ENCODE measurements at regions not wholly inside any gene's neighbourhood (a gene's known extent, or its start where the extent isn't known, plus 50 kb on each side); places are given as distances from the start of the nearest gene placed in this dataset.

DNA sequence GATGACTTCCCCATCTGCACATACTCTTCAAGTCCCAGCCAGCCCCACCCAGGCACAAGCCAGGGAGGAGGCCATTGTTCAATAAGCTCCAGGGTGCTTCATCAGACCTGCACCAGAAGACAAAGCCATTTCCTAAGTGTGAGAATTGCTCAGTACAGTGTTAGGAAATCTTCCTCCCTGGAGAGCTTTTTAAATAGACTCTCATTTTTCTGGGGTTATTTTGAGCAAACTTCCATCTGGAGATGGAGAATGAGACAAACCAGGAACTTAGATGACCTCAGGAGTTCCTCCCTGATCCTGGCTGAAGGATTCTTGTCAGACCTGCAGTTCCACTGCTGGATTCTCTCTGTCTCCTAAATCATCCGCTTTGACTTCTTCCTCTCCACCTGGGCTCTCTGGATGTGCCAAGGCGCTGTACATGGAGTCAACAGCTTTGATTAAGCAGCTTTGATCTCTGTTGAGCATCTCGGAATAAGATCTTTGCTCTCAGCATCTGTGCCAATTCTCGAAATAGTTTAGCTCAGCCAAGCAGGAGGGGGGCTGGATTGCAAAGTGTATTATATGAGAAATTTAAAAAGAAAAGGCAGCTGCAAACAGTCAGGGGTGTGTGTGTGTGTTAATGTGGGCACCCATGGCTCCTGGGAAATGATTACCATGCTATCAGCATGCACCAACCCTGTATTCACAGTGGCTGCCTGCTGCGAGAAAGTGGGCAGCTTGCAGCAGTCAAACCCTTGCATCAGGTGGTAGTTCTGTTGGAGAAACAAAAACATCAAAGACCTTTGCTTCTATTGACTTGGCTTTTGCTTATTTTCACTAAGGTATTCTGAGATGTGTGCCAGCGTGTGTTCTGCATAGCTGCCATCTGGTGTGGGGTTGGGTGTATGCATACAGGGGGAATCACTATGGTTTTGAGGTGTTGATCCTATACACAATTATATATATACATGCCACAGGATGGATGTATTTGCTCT lies 70.2 kb upstream of the NAV2 start (continued):
- TF ChIP-seq, protein P1, sequence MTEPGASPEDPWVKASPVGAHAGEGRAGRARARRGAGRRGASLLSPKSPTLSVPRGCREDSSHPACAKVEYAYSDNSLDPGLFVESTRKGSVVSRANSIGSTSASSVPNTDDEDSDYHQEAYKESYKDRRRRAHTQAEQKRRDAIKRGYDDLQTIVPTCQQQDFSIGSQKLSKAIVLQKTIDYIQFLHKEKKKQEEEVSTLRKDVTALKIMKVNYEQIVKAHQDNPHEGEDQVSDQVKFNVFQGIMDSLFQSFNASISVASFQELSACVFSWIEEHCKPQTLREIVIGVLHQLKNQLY (CRISPR knock-in tag; conservative IDR thresholded peaks at IDR 0.05), result no peak
- no peak for TF ChIP-seq ZNF695 (CRISPR knock-in tag; IDR thresholded peaks at IDR 0.05)

DNA sequence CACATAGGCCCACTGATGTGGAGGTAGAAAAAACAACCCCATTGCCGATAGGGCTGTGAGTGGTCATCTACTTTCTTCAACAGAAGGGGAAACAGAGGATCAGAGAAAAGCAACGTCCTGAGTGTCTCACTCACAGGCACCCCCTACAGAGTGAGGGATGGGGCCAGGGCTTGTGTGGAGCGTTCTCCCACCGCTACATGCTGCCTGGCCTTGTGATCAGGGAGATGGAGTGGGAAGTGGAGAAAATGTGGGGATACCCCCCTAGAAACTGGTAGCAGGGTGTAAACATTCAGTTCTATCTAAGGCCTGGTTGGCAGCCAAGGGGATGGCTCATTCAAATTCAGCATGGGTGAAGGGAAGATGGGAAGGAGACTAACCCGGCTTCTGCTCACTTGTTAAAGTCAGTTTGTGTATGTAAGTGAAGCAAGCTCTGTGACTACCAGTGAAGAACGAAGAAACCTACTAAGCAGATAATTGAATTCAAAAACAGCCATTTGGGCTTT lies 73.0 kb upstream of the NAV2 start:
- Histone ChIP-seq H3K27me3 (ENCODE audit: control insufficient read depth in 2 of 2, insufficient read depth in 2 of 2, low read length in 2 of 2) (no peaks in the 10 kb centered on the region; a peak in 1 of 5 replicates), H3K79me2 (ENCODE audit: control insufficient read depth, insufficient read depth, low read length) (no peaks in the 10 kb centered on the region), H3K9me3 (replicated peaks; ENCODE audit: control insufficient read depth, insufficient read depth, low read depth, low read length) (no peaks in the 10 kb centered on the region), H4K20me1 (replicated peaks; ENCODE audit: control insufficient read depth, insufficient read depth, low read length) (no peaks in the 10 kb centered on the region), H3K4me3 (no peak overlapping the region), H3K4me1 (replicated peaks in 1 of 2; ENCODE audit: control insufficient read depth in 2 of 2, insufficient read depth in 2 of 2, low read length in 2 of 2) (no peaks in the 10 kb centered on the region), H3K36me3 (ENCODE audit: control insufficient read depth, insufficient read depth, low read length) (no peaks in the 10 kb centered on the region), H3K9me1 (ENCODE audit: control insufficient read depth, insufficient read depth, low read length) (no peaks in the 10 kb centered on the region), H3K27ac (ENCODE audit: extremely low read depth, low read depth, low read length) (no peak overlapping the region), H2AFZ (ENCODE audit: low read depth, low read length) (no peak overlapping the region), H3K4me2 (ENCODE audit: insufficient read depth, low read length) (no peak overlapping the region), H3K9ac (ENCODE audit: insufficient read depth in 1 of 2, low read depth in 2 of 2, low read length in 2 of 2) (no peak overlapping the region)
- CTCF ChIA-PET (ENCODE audit: low intra/inter-chr PET ratio), result no interaction called here
- WGBS (ENCODE audit: insufficient coverage, low coverage, missing lambda C conversion rate), result 1% methylated on average over 6 of the region's 6 CpGs
- no TSS peak for BruUV-seq (replicated peaks)
- DNase-seq (ENCODE audit: extremely low read depth in 1 of 4, low spot score in 3 of 4) (no peak), ATAC-seq (no peak), FAIRE-seq (no peak)
- in situ Hi-C loops (cut with MboI), result no loop called here
- POLR2A ChIA-PET, result interaction anchor here (0.6 kb wide), 1 partner anchor 1119 kb away, joined by 3 read pairs; no protein-coding TSS in a partner anchor
- intact Hi-C loops (cut with micrococcal nuclease), result no loop called here
- TF ChIP-seq, protein P2, sequence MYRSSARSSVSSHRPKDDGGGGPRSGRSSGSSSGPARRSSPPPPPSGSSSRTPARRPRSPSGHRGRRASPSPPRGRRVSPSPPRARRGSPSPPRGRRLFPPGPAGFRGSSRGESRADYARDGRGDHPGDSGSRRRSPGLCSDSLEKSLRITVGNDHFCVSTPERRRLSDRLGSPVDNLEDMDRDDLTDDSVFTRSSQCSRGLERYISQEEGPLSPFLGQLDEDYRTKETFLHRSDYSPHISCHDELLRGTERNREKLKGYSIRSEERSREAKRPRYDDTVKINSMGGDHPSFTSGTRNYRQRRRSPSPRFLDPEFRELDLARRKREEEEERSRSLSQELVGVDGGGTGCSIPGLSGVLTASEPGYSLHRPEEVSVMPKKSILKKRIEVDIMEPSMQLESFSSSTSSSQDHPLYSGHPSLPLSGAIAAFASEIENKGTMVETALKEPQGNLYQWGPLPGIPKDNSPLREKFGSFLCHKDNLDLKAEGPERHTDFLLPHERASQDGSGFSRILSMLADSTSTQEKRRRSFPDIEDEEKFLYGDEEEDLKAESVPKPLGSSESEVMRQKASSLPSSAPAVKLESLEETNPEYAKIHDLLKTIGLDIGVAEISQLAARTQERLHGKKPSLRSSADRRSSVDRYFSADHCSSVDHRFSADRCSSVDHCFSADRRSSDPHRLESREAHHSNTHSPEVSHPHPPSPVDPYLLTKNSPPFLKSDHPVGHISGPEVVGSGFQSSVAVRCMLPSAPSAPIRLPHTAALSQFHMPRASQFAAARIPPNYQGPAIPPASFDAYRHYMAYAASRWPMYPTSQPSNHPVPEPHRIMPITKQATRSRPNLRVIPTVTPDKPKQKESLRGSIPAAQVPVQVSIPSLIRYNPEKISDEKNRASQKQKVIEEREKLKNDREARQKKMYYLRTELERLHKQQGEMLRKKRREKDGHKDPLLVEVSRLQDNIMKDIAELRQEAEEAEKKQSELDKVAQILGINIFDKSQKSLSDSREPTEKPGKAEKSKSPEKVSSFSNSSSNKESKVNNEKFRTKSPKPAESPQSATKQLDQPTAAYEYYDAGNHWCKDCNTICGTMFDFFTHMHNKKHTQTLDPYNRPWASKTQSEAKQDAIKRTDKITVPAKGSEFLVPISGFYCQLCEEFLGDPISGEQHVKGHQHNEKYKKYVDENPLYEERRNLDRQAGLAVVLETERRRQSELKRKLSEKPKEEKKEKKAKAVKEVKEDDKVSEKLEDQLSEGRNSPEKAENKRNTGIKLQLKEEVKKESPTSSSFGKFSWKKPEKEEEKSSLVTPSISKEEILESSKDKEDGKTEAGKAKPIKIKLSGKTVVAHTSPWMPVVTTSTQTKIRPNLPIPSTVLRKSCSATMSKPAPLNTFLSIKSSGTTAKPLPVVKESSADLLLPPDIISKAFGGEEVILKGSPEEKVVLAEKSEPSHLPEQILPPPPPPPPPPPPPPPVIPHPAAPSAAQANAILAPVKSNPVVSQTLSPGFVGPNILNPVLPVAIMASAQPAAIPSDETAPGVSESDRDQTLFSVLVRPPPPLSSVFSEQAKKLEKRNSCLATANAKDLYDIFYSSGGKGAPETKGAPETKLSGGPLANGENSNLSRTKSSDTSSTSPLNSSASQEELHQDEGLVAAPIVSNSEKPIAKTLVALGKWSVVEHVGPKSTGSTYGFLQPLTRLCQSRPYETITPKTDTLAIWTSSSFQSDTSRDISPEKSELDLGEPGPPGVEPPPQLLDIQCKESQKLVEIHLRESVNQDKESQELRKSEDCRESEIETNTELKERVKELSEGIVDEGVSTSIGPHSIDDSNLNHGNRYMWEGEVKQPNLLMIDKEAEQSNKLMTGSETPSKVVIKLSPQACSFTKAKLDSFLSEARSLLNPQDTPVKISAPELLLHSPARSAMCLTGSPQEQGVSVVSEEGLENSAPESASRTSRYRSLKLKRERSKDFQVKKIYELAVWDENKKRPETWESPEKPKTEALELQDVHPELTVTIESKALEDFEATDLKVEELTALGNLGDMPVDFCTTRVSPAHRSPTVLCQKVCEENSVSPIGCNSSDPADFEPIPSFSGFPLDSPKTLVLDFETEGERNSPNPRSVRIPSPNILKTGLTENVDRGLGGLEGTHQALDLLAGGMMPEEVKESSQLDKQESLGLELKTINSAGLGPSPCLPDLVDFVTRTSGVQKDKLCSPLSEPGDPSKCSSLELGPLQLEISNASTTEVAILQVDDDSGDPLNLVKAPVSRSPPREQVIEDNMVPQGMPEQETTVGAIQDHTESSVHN (IDR thresholded peaks at IDR 0.05; ENCODE audit: borderline replicate concordance in 1 of 2, low read depth in 1 of 2), result no peak
- no peak for TF ChIP-seq HMGN3 (IDR thresholded peaks at IDR 0.05; ENCODE audit: borderline replicate concordance, extremely low read depth, insufficient read length, low read depth, low read length)
- no peak for TF ChIP-seq RAD21 (CRISPR knock-in tag; conservative IDR thresholded peaks at IDR 0.05 in 1 of 2, IDR thresholded peaks at IDR 0.05 in 1 of 2)
- TF ChIP-seq SMARCA5 (IDR thresholded peaks at IDR 0.05), result no peak
- no peak for TF ChIP-seq TEAD2 (tag; IDR thresholded peaks at IDR 0.05)
- TF ChIP-seq, protein P3, sequence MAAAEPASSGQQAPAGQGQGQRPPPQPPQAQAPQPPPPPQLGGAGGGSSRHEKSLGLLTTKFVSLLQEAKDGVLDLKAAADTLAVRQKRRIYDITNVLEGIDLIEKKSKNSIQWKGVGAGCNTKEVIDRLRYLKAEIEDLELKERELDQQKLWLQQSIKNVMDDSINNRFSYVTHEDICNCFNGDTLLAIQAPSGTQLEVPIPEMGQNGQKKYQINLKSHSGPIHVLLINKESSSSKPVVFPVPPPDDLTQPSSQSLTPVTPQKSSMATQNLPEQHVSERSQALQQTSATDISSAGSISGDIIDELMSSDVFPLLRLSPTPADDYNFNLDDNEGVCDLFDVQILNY (CRISPR knock-in tag; IDR thresholded peaks at IDR 0.05), result no peak
